ENCODE measurements at regions not wholly inside any gene's neighbourhood (a gene's known extent, or its start where the extent isn't known, plus 50 kb on each side); places are given as distances from the start of the nearest gene placed in this dataset.
"Not testable (repeated sequence)": the region's sequence is repeated elsewhere in the genome, so short reads cannot be mapped to it uniquely, and the experiment has no call there.

- Histone ChIP-seq H3K4me1 (ENCODE audit: control insufficient read depth in 5 of 5, insufficient read depth in 5 of 5, low read length in 5 of 5) (no peaks in the 10 kb centered on the region), H3K4me3 (ENCODE audit: low read depth in 1 of 5, low read length in 5 of 5) (no peak overlapping the region), H3K27me3 (ENCODE audit: control insufficient read depth in 5 of 5, insufficient read depth in 4 of 5, low read length in 5 of 5) (no peaks in the 10 kb centered on the region), H3K27ac (ENCODE audit: low read depth, low read length) (no peak overlapping the region), H3K9ac (ENCODE audit: low read length in 5 of 5) (no peak overlapping the region), H3K9me3 (ENCODE audit: control insufficient read depth in 5 of 5, low read length in 5 of 5) (no peaks in the 10 kb centered on the region), H3K36me3 (ENCODE audit: control insufficient read depth in 5 of 5, insufficient read depth in 5 of 5, low read length in 5 of 5) (no peaks in the 10 kb centered on the region)
These were observed 284.5 kb upstream of the GJE1 start for GRCh38 chr6:141848029-141848890.

GRCh38 chr6:141846639-141847038 is 286.1 kb upstream of the GJE1 start:
- Histone ChIP-seq H3K9ac (ENCODE audit: low read length in 5 of 5) (no peak overlapping the region), H3K27ac (ENCODE audit: low read depth, low read length) (no peak overlapping the region), H3K9me3 (ENCODE audit: control insufficient read depth in 5 of 5, low read length in 5 of 5) (no peaks in the 10 kb centered on the region), H3K27me3 (ENCODE audit: control insufficient read depth in 5 of 5, insufficient read depth in 4 of 5, low read length in 5 of 5) (no peaks in the 10 kb centered on the region), H3K4me3 (ENCODE audit: low read depth in 1 of 5, low read length in 5 of 5) (no peak overlapping the region), H3K4me1 (ENCODE audit: control insufficient read depth in 5 of 5, insufficient read depth in 5 of 5, low read length in 5 of 5) (no peaks in the 10 kb centered on the region), H3K36me3 (ENCODE audit: control insufficient read depth in 5 of 5, insufficient read depth in 5 of 5, low read length in 5 of 5) (no peaks in the 10 kb centered on the region)

- Histone ChIP-seq H3K4me1 (ENCODE audit: control insufficient read depth in 5 of 5, insufficient read depth in 5 of 5, low read length in 5 of 5) (no peaks in the 10 kb centered on the region), H3K4me3 (ENCODE audit: low read depth in 1 of 5, low read length in 5 of 5) (no peak overlapping the region), H3K27me3 (ENCODE audit: control insufficient read depth in 5 of 5, insufficient read depth in 4 of 5, low read length in 5 of 5) (no peaks in the 10 kb centered on the region), H3K9ac (ENCODE audit: low read length in 5 of 5) (no peak overlapping the region), H3K9me3 (ENCODE audit: control insufficient read depth in 5 of 5, low read length in 5 of 5) (peaks cover 0 to 2% (median 0%) of the 10 kb centered on the region in 5 donors), H3K36me3 (ENCODE audit: control insufficient read depth in 5 of 5, insufficient read depth in 5 of 5, low read length in 5 of 5) (no peaks in the 10 kb centered on the region), H3K27ac (ENCODE audit: low read depth, low read length) (no peak overlapping the region)
These were observed 289.4 kb upstream of the GJE1 start for GRCh38 chr6:141843178-141843834.

GRCh38 chr6:141833001-141833655 is 299.6 kb upstream of the GJE1 start:
- Histone ChIP-seq H3K27ac (ENCODE audit: low read depth, low read length) (no peak overlapping the region), H3K27me3 (ENCODE audit: control insufficient read depth in 5 of 5, insufficient read depth in 4 of 5, low read length in 5 of 5) (no peaks in the 10 kb centered on the region), H3K9ac (ENCODE audit: low read length in 5 of 5) (no peak overlapping the region), H3K9me3 (ENCODE audit: control insufficient read depth in 5 of 5, low read length in 5 of 5) (no peaks in the 10 kb centered on the region), H3K36me3 (ENCODE audit: control insufficient read depth in 5 of 5, insufficient read depth in 5 of 5, low read length in 5 of 5) (no peaks in the 10 kb centered on the region), H3K4me1 (ENCODE audit: control insufficient read depth in 5 of 5, insufficient read depth in 5 of 5, low read length in 5 of 5) (no peaks in the 10 kb centered on the region), H3K4me3 (ENCODE audit: low read depth in 1 of 5, low read length in 5 of 5) (no peak overlapping the region)

- no peaks in the 10 kb centered on the region for H3K27me3 ChIP-seq (ENCODE audit: control insufficient read depth in 5 of 5, insufficient read depth in 4 of 5, low read length in 5 of 5)
- no peak overlapping the region for H3K4me3 ChIP-seq (ENCODE audit: low read depth in 1 of 5, low read length in 5 of 5)
- no peaks in the 10 kb centered on the region for H3K9me3 ChIP-seq (ENCODE audit: control insufficient read depth in 5 of 5, low read length in 5 of 5)
- H3K9ac ChIP-seq (ENCODE audit: low read length in 5 of 5) = no peak overlapping the region
- no peaks in the 10 kb centered on the region for H3K36me3 ChIP-seq (ENCODE audit: control insufficient read depth in 5 of 5, insufficient read depth in 5 of 5, low read length in 5 of 5)
- no peak overlapping the region for H3K27ac ChIP-seq (ENCODE audit: low read depth, low read length)
- H3K4me1 ChIP-seq (ENCODE audit: control insufficient read depth in 5 of 5, insufficient read depth in 5 of 5, low read length in 5 of 5) = no peaks in the 10 kb centered on the region
These were observed 302.2 kb upstream of the GJE1 start for GRCh38 chr6:141830530-141830929.

GRCh38 chr6:141829566-141830360 is 303.0 kb upstream of the GJE1 start:
- no peak overlapping the region for H3K9ac ChIP-seq (ENCODE audit: low read length in 5 of 5)
- no peak overlapping the region for H3K4me3 ChIP-seq (ENCODE audit: low read depth in 1 of 5, low read length in 5 of 5)
- no peaks in the 10 kb centered on the region for H3K9me3 ChIP-seq (ENCODE audit: control insufficient read depth in 5 of 5, low read length in 5 of 5)
- H3K4me1 ChIP-seq (ENCODE audit: control insufficient read depth in 5 of 5, insufficient read depth in 5 of 5, low read length in 5 of 5) = no peaks in the 10 kb centered on the region
- no peaks in the 10 kb centered on the region for H3K27me3 ChIP-seq (ENCODE audit: control insufficient read depth in 5 of 5, insufficient read depth in 4 of 5, low read length in 5 of 5)
- H3K27ac ChIP-seq (ENCODE audit: low read depth, low read length) = no peak overlapping the region
- H3K36me3 ChIP-seq (ENCODE audit: control insufficient read depth in 5 of 5, insufficient read depth in 5 of 5, low read length in 5 of 5) = no peaks in the 10 kb centered on the region

GRCh38 chr6:141824350-141824749 is 308.4 kb upstream of the GJE1 start:
- Histone ChIP-seq H3K36me3 (ENCODE audit: control insufficient read depth in 5 of 5, insufficient read depth in 5 of 5, low read length in 5 of 5) (no peaks in the 10 kb centered on the region), H3K4me3 (ENCODE audit: low read depth in 1 of 5, low read length in 5 of 5) (no peak overlapping the region), H3K9me3 (ENCODE audit: control insufficient read depth in 5 of 5, low read length in 5 of 5) (peaks cover 0 to 4% (median 0%) of the 10 kb centered on the region in 5 donors)

GRCh38 chr6:141815039-141815438 is 317.7 kb upstream of the GJE1 start:
- H3K27me3 ChIP-seq (ENCODE audit: control insufficient read depth in 5 of 5, insufficient read depth in 4 of 5, low read length in 5 of 5); H3K36me3 ChIP-seq (ENCODE audit: control insufficient read depth in 5 of 5, insufficient read depth in 5 of 5, low read length in 5 of 5); H3K4me3 ChIP-seq (ENCODE audit: low read depth in 1 of 5, low read length in 5 of 5); H3K4me1 ChIP-seq (ENCODE audit: control insufficient read depth in 5 of 5, insufficient read depth in 5 of 5, low read length in 5 of 5); H3K27ac ChIP-seq (ENCODE audit: low read depth, low read length); H3K9me3 ChIP-seq (ENCODE audit: control insufficient read depth in 5 of 5, low read length in 5 of 5); H3K9ac ChIP-seq (ENCODE audit: low read length in 5 of 5): not testable (repeated sequence)

More at GRCh38 chr6:141824350-141824749, 308.4 kb upstream of the GJE1 start:
- Histone ChIP-seq H3K9ac (ENCODE audit: low read length in 5 of 5) (no peak overlapping the region), H3K4me1 (ENCODE audit: control insufficient read depth in 5 of 5, insufficient read depth in 5 of 5, low read length in 5 of 5) (no peaks in the 10 kb centered on the region), H3K27ac (ENCODE audit: low read depth, low read length) (no peak overlapping the region), H3K27me3 (ENCODE audit: control insufficient read depth in 5 of 5, insufficient read depth in 4 of 5, low read length in 5 of 5) (no peaks in the 10 kb centered on the region)

- no peak overlapping the region for H3K4me3 ChIP-seq (ENCODE audit: low read depth in 1 of 5, low read length in 5 of 5)
- H3K9me3 ChIP-seq (ENCODE audit: control insufficient read depth in 5 of 5, low read length in 5 of 5) = no peaks in the 10 kb centered on the region
- no peaks in the 10 kb centered on the region for H3K4me1 ChIP-seq (ENCODE audit: control insufficient read depth in 5 of 5, insufficient read depth in 5 of 5, low read length in 5 of 5)
- no peak overlapping the region for H3K9ac ChIP-seq (ENCODE audit: low read length in 5 of 5)
- no peak overlapping the region for H3K27ac ChIP-seq (ENCODE audit: low read depth, low read length)
- H3K27me3 ChIP-seq (ENCODE audit: control insufficient read depth in 5 of 5, insufficient read depth in 4 of 5, low read length in 5 of 5) = no peaks in the 10 kb centered on the region
- H3K36me3 ChIP-seq (ENCODE audit: control insufficient read depth in 5 of 5, insufficient read depth in 5 of 5, low read length in 5 of 5) = no peaks in the 10 kb centered on the region
These were observed 322.8 kb upstream of the GJE1 start for GRCh38 chr6:141809901-141810300.
